Gastrocnemius medialis (tissue), 4 donors: ENCODE measurements at regions not wholly inside any gene's neighbourhood (a gene's known extent, or its start where the extent isn't known, plus 50 kb on each side); places are given as distances from the start of the nearest gene placed in this dataset.

Experiments used
- CTCF ChIP-seq, 5 experiments: fragments of 450-650 bp in 3 of 5; fragments of 200-600 bp in 2 of 5; sonication (generic) in 2 of 5; IDR thresholded peaks in 4 of 5; conservative IDR thresholded peaks in 1 of 5; 1 replicate in 4 of 5; 2 replicates in 1 of 5; pipeline ENCODE4 v1.5.1; 2016 to 2019; ENCODE audit warnings: antibody characterized with exemption in 5 of 5, mild to moderate bottlenecking in 3 of 5, moderate library complexity in 3 of 5
- POLR2A ChIP-seq, 2 donors: fragments of 450-650 bp; IDR thresholded peaks; one replicate each; pipeline ENCODE4 v1.6.1; 2017; ENCODE audit warnings: antibody characterized with exemption in 2 of 2, mild to moderate bottlenecking in 2 of 2, moderate library complexity in 2 of 2

GRCh38 chr6:15734118-15734897 is 71.5 kb upstream of the DTNBP1 start:
- TF ChIP-seq CTCF (IDR thresholded peaks at IDR 0.05 in 4 of 5, conservative IDR thresholded peaks at IDR 0.05 in 1 of 5) = no peak
- TF ChIP-seq POLR2A (IDR thresholded peaks at IDR 0.05) = no peak
